ENCODE measurements at regions not wholly inside any gene's neighbourhood (a gene's known extent, or its start where the extent isn't known, plus 50 kb on each side); places are given as distances from the start of the nearest gene placed in this dataset.

DNA sequence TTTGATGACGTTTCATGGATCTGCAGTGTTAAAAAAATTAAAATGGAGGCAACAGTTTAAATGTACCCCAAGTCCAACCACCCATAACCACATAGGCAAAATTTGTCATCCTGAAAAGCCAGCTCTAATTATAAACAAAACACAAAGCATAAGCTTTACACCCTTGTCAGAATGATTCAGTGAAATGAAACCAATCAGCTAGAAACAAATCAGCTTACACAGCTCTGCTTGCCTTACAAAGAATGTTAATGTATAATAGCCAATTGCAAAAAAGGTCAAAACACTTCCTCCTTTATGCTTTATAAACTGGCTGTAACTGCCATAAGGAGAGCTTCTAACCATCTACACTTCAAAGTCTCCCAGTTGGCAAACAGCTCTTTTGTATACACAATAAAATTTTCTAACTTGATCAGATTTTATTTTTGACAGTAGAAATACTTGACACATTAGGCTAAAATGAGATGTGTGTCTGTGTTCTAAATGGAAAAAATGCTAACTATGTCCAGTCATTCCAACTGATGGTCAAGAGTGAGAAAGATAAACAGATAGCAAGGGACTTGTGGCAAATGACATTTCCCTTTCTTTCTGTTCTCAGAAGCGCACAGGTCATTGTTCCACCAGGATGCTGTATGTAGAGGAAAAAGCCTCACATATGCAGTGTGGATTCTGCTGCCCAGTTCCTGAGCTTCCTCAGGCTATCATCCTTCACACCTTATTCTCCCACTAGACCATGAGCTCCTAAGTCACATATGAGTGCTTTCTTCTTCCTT lies 344.3 kb upstream of the ID4 start:
- Histone ChIP-seq H3K4me3 (ENCODE audit: low read length) (no peak overlapping the region), H3K4me2 (ENCODE audit: low read depth, low read length, poor library complexity, severe bottlenecking) (no peak overlapping the region), H4K20me1 (ENCODE audit: insufficient read depth, low read depth, low read length) (no peaks in the 10 kb centered on the region), H3K27ac (ENCODE audit: low read length) (no peak overlapping the region), H3K36me3 (ENCODE audit: insufficient read depth, low read length) (no peaks in the 10 kb centered on the region), H3K4me1 (ENCODE audit: low read length) (no peaks in the 10 kb centered on the region), H3K9ac (ENCODE audit: low read length) (no peak overlapping the region), H2AFZ (ENCODE audit: low read length) (no peak overlapping the region), H3K79me2 (ENCODE audit: low read length) (no peaks in the 10 kb centered on the region), H3K9me3 (ENCODE audit: low read length) (0 out of 2 replicates have a peak, but pooled peaks cover 2% of the 10 kb centered on the region), H3K27me3 (ENCODE audit: low read length) (no peaks in the 10 kb centered on the region), H3K9me2 (replicated peaks; ENCODE audit: insufficient read depth, low read length) (no peaks in the 10 kb centered on the region)
- no peak for DNase-seq

DNA sequence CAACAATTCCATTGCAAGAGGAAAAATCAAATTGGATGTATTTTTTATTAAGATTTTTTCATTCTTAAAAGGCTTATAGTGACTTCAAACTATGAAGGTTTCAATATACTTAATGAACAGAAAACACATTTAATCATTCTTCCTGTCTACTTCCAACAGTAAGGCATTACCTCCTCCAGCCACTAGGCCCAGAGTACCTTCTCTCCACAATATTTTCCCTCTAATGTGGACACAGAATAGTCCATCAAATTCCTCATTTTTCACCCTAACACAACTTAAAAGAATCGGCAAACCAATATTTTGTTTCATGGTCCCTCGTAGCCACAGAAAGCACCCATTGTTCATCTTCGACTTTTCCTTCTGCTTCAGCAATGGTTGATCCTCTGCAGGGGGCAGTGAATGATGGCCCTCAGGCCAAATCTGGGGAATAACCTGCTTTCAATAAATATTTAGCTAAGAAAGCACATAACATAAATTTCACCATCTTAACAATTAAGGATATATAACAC lies 335.4 kb upstream of the ID4 start:
- Histone ChIP-seq H4K20me1 (ENCODE audit: insufficient read depth, low read depth, low read length) (no peaks in the 10 kb centered on the region), H3K79me2 (ENCODE audit: low read length) (no peaks in the 10 kb centered on the region), H3K27ac (ENCODE audit: low read length) (no peak overlapping the region), H3K4me3 (ENCODE audit: low read length) (no peak overlapping the region), H3K9me2 (replicated peaks; ENCODE audit: insufficient read depth, low read length) (no peaks in the 10 kb centered on the region), H2AFZ (ENCODE audit: low read length) (no peak overlapping the region), H3K9ac (ENCODE audit: low read length) (no peak overlapping the region), H3K4me2 (ENCODE audit: low read depth, low read length, poor library complexity, severe bottlenecking) (no peak overlapping the region), H3K4me1 (ENCODE audit: low read length) (no peaks in the 10 kb centered on the region), H3K36me3 (ENCODE audit: insufficient read depth, low read length) (no peaks in the 10 kb centered on the region), H3K27me3 (ENCODE audit: low read length) (no peaks in the 10 kb centered on the region), H3K9me3 (ENCODE audit: low read length) (peaks cover 4% of the 10 kb centered on the region; the same call in 1 of the 2 replicates)
- no peak for DNase-seq

DNA sequence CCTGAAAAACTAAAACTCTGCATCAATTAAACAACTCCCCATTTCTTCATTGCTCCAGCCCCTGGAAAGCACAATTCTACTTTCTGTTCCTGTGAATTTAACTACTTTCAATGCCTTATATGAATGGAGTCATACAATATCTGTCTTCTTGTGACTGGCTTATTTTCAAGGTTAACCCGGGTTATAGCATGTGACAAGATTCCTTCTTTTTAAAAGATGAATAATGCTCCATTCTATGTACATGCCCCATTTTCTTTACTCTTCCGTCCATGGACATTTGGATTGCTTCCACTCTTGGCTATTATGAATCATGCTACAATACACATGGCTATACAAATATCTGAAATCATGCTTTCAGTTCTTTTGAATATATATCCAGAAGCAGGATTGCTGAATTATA lies 334.9 kb upstream of the ID4 start:
- Histone ChIP-seq H3K9ac (ENCODE audit: low read length) (no peak overlapping the region), H3K4me1 (ENCODE audit: low read length) (no peaks in the 10 kb centered on the region), H3K4me3 (ENCODE audit: low read length) (no peak overlapping the region), H3K9me2 (replicated peaks; ENCODE audit: insufficient read depth, low read length) (no peaks in the 10 kb centered on the region), H3K27ac (ENCODE audit: low read length) (no peak overlapping the region), H2AFZ (ENCODE audit: low read length) (no peak overlapping the region), H4K20me1 (ENCODE audit: insufficient read depth, low read depth, low read length) (no peaks in the 10 kb centered on the region), H3K9me3 (ENCODE audit: low read length) (peaks cover 7% of the 10 kb centered on the region; the same call in 1 of the 2 replicates), H3K4me2 (ENCODE audit: low read depth, low read length, poor library complexity, severe bottlenecking) (no peak overlapping the region), H3K79me2 (ENCODE audit: low read length) (no peaks in the 10 kb centered on the region), H3K36me3 (ENCODE audit: insufficient read depth, low read length) (no peaks in the 10 kb centered on the region), H3K27me3 (ENCODE audit: low read length) (no peaks in the 10 kb centered on the region)
- no peak for DNase-seq

- no peak overlapping the region for H3K27ac ChIP-seq (ENCODE audit: low read length)
- H3K4me3 ChIP-seq (ENCODE audit: low read length): no peak overlapping the region
- no peaks in the 10 kb centered on the region for H3K79me2 ChIP-seq (ENCODE audit: low read length)
These were observed 321.2 kb upstream of the ID4 start for GRCh38 chr6:19515939-19516338.

DNA sequence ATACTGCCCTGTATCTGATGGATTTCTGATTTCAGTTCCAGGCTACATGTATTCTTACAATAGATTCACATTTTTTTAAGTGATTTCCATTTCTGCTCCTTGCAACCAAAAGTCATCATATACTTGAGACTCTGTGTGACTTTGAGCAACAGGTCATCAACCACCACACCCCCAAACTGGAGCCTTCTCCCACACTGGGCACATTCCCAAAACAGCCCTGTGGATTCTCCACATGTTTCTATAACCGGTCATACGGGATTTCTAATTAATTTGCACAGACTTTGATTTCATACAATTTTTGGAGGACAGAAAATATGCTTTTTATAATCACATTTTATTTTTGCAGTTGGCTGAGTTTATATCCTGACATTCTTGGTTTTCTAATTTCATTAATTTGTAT lies 317.2 kb upstream of the ID4 start:
- Histone ChIP-seq H3K4me1 (ENCODE audit: low read length) (no peaks in the 10 kb centered on the region), H3K27ac (ENCODE audit: low read length) (no peak overlapping the region), H3K4me3 (ENCODE audit: low read length) (no peak overlapping the region), H3K4me2 (ENCODE audit: low read depth, low read length, poor library complexity, severe bottlenecking) (no peak overlapping the region), H3K9me2 (replicated peaks; ENCODE audit: insufficient read depth, low read length) (no peaks in the 10 kb centered on the region), H3K36me3 (ENCODE audit: insufficient read depth, low read length) (no peaks in the 10 kb centered on the region), H3K27me3 (ENCODE audit: low read length) (no peaks in the 10 kb centered on the region), H2AFZ (ENCODE audit: low read length) (no peak overlapping the region), H4K20me1 (ENCODE audit: insufficient read depth, low read depth, low read length) (no peaks in the 10 kb centered on the region), H3K9ac (ENCODE audit: low read length) (no peak overlapping the region), H3K9me3 (ENCODE audit: low read length) (peaks cover 4% of the 10 kb centered on the region; the same call in 1 of the 2 replicates), H3K79me2 (ENCODE audit: low read length) (no peaks in the 10 kb centered on the region)
- DNase-seq: no peak

More at GRCh38 chr6:19515939-19516338, 321.2 kb upstream of the ID4 start:
- H3K27me3 ChIP-seq (ENCODE audit: low read length): no peaks in the 10 kb centered on the region
- no peak for DNase-seq
- H3K9ac ChIP-seq (ENCODE audit: low read length): no peak overlapping the region
- H3K9me2 ChIP-seq (replicated peaks; ENCODE audit: insufficient read depth, low read length): no peaks in the 10 kb centered on the region
- no peaks in the 10 kb centered on the region for H4K20me1 ChIP-seq (ENCODE audit: insufficient read depth, low read depth, low read length)
- peaks cover 10% of the 10 kb centered on the region; the same call in 1 of the 2 replicates for H3K9me3 ChIP-seq (ENCODE audit: low read length)
- no peak overlapping the region for H3K4me2 ChIP-seq (ENCODE audit: low read depth, low read length, poor library complexity, severe bottlenecking)
- no peaks in the 10 kb centered on the region for H3K36me3 ChIP-seq (ENCODE audit: insufficient read depth, low read length)
- no peaks in the 10 kb centered on the region for H3K4me1 ChIP-seq (ENCODE audit: low read length)
- H2AFZ ChIP-seq (ENCODE audit: low read length): no peak overlapping the region

GRCh38 chr6:19524366-19525186 lies 312.6 kb upstream of the ID4 start:
- no peak overlapping the region for H2AFZ ChIP-seq (ENCODE audit: low read length)
- H3K9me2 ChIP-seq (replicated peaks; ENCODE audit: insufficient read depth, low read length): no peaks in the 10 kb centered on the region
- H3K4me1 ChIP-seq (ENCODE audit: low read length): no peaks in the 10 kb centered on the region
- H3K36me3 ChIP-seq (ENCODE audit: insufficient read depth, low read length): no peaks in the 10 kb centered on the region
- H3K27ac ChIP-seq (ENCODE audit: low read length): no peak overlapping the region
- no peak overlapping the region for H3K4me2 ChIP-seq (ENCODE audit: low read depth, low read length, poor library complexity, severe bottlenecking)
- H3K79me2 ChIP-seq (ENCODE audit: low read length): no peaks in the 10 kb centered on the region
- H3K27me3 ChIP-seq (ENCODE audit: low read length): no peaks in the 10 kb centered on the region
- H3K9me3 ChIP-seq (ENCODE audit: low read length): no peaks in the 10 kb centered on the region
- no peak overlapping the region for H3K9ac ChIP-seq (ENCODE audit: low read length)
- H4K20me1 ChIP-seq (ENCODE audit: insufficient read depth, low read depth, low read length): no peaks in the 10 kb centered on the region
- DNase-seq: no peak
- no peak overlapping the region for H3K4me3 ChIP-seq (ENCODE audit: low read length)

GRCh38 chr6:19525673-19526072 lies 311.5 kb upstream of the ID4 start:
- no peak overlapping the region for H3K27ac ChIP-seq (ENCODE audit: low read length)
- no peak overlapping the region for H3K9ac ChIP-seq (ENCODE audit: low read length)
- H3K4me3 ChIP-seq (ENCODE audit: low read length): no peak overlapping the region

DNA sequence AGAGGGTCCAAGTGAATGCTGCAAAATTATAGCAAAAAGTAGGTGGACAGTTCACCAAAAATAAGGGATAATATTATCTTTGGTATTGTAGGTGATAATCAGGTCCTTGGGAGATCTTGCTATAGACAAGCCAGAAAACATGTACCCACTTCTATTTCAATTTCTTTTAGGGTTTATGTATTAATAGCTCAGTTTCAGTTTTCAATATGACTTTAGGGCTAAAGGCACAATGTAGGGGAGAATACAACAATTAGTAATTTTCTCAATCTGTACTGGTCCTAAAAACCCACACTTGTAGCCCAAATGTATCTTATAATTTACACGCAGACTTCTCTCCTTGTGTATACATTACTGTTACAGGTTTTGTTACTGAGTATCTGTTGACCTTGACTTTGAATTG lies 307.0 kb upstream of the ID4 start:
- Histone ChIP-seq H3K4me3 (ENCODE audit: low read length) (no peak overlapping the region), H3K36me3 (ENCODE audit: insufficient read depth, low read length) (no peaks in the 10 kb centered on the region), H3K27ac (ENCODE audit: low read length) (no peak overlapping the region), H3K4me1 (ENCODE audit: low read length) (no peaks in the 10 kb centered on the region), H3K9me2 (replicated peaks; ENCODE audit: insufficient read depth, low read length) (no peaks in the 10 kb centered on the region), H3K4me2 (ENCODE audit: low read depth, low read length, poor library complexity, severe bottlenecking) (no peak overlapping the region), H3K9me3 (ENCODE audit: low read length) (no peaks in the 10 kb centered on the region; the same call in 1 of the 2 replicates), H3K9ac (ENCODE audit: low read length) (no peak overlapping the region), H3K27me3 (ENCODE audit: low read length) (no peaks in the 10 kb centered on the region), H2AFZ (ENCODE audit: low read length) (no peak overlapping the region), H3K79me2 (ENCODE audit: low read length) (no peaks in the 10 kb centered on the region), H4K20me1 (ENCODE audit: insufficient read depth, low read depth, low read length) (no peaks in the 10 kb centered on the region)
- no peak for DNase-seq

More at GRCh38 chr6:19525673-19526072, 311.5 kb upstream of the ID4 start:
- H3K27me3 ChIP-seq (ENCODE audit: low read length): no peaks in the 10 kb centered on the region
- no peak overlapping the region for H2AFZ ChIP-seq (ENCODE audit: low read length)
- H3K9me3 ChIP-seq (ENCODE audit: low read length): no peaks in the 10 kb centered on the region
- H3K9me2 ChIP-seq (replicated peaks; ENCODE audit: insufficient read depth, low read length): no peaks in the 10 kb centered on the region
- no peak for DNase-seq
- no peaks in the 10 kb centered on the region for H3K36me3 ChIP-seq (ENCODE audit: insufficient read depth, low read length)
- no peaks in the 10 kb centered on the region for H3K4me1 ChIP-seq (ENCODE audit: low read length)
- no peaks in the 10 kb centered on the region for H4K20me1 ChIP-seq (ENCODE audit: insufficient read depth, low read depth, low read length)
- no peak overlapping the region for H3K4me2 ChIP-seq (ENCODE audit: low read depth, low read length, poor library complexity, severe bottlenecking)
- no peaks in the 10 kb centered on the region for H3K79me2 ChIP-seq (ENCODE audit: low read length)
